DOHH2 (cell line): ENCODE measurements at regions not wholly inside any gene's neighbourhood (a gene's known extent, or its start where the extent isn't known, plus 50 kb on each side); places are given as distances from the start of the nearest gene placed in this dataset.

Source experiments
- H3F3A ChIP-seq: fragments of 200-600 bp; sonication (generic), shearing (Covaris generic); 2 replicates; pipeline ENCODE4 v1.6.0; 2016; ENCODE audit warnings: antibody characterized with exemption, mild to moderate bottlenecking; ENCODE audit not compliant: control insufficient read depth, insufficient read depth
- H3K27ac ChIP-seq: fragments of 200-600 bp; sonication (generic); 2 replicates; pipeline ENCODE4 v1.5.1; 2014; ENCODE audit warnings: low read depth, mild to moderate bottlenecking, low read length, moderate library complexity
- H3K27me3 ChIP-seq: fragments of 200-600 bp; sonication (generic); 2 replicates; pipeline ENCODE4 v1.6.1; 2014; ENCODE audit warnings: mild to moderate bottlenecking, low read length, mixed read lengths; ENCODE audit not compliant: control insufficient read depth
- H3K36me3 ChIP-seq: fragments of 200-600 bp; sonication (generic); 2 replicates; pipeline ENCODE4 v1.6.1; 2014; ENCODE audit warnings: mild to moderate bottlenecking, low read length, moderate library complexity, mixed read lengths; ENCODE audit not compliant: control insufficient read depth
- H3K4me1 ChIP-seq: fragments of 200-600 bp; sonication (generic); 2 replicates; pipeline ENCODE4 v1.6.1; 2014; ENCODE audit warnings: mild to moderate bottlenecking, low read length, mixed read lengths; ENCODE audit not compliant: control insufficient read depth
- H3K4me2 ChIP-seq: fragments of 200-600 bp; sonication (generic); 2 replicates; pipeline ENCODE4 v1.6.0; 2014; ENCODE audit warnings: mild to moderate bottlenecking, low read length, moderate library complexity
- H3K4me3 ChIP-seq: fragments of 200-600 bp; sonication (generic); 2 replicates; pipeline ENCODE4 v1.5.1; 2014; ENCODE audit warnings: mild to moderate bottlenecking, low read length, mixed read lengths
- H3K79me2 ChIP-seq: fragments of 200-600 bp; sonication (generic); 2 replicates; pipeline ENCODE4 v1.6.1; 2014; ENCODE audit warnings: mild to moderate bottlenecking, low read length, mixed read lengths; ENCODE audit not compliant: control insufficient read depth
- H3K9me2 ChIP-seq: fragments of 200-600 bp; sonication (generic); replicated peaks from 2 replicates; pipeline ENCODE4 v1.6.1; 2014; ENCODE audit warnings: mild to moderate bottlenecking, low read length, mixed read lengths; ENCODE audit not compliant: control insufficient read depth
- H3K9me3 ChIP-seq: fragments of 200-600 bp; sonication (generic); 2 replicates; pipeline ENCODE4 v1.6.1; 2014; ENCODE audit warnings: antibody characterized with exemption, low read length, mixed read lengths; ENCODE audit not compliant: control insufficient read depth, insufficient read depth
- H4K20me1 ChIP-seq: fragments of 200-600 bp; sonication (generic); 2 replicates; pipeline ENCODE4 v1.6.0; 2014; ENCODE audit warnings: low read depth, mild to moderate bottlenecking, antibody characterized with exemption, low read length, moderate library complexity; ENCODE audit not compliant: control insufficient read depth, insufficient read depth
- CTCF ChIP-seq: fragments of 200-600 bp; sonication (generic); IDR thresholded peaks from one replicate; pipeline ENCODE4 v1.5.1; 2014; ENCODE audit warnings: antibody characterized with exemption, mild to moderate bottlenecking, low read depth, low read length; ENCODE audit not compliant: poor library complexity, severe bottlenecking
- EZH2phosphoT487 ChIP-seq: fragments of 200-600 bp; sonication (generic); IDR thresholded peaks from 2 replicates; pipeline ENCODE4 v1.6.1; 2017; ENCODE audit warnings: borderline replicate concordance, mild to moderate bottlenecking, antibody characterized with exemption, low read length, moderate library complexity, mixed read lengths

- H4K20me1 ChIP-seq, result no peaks in the 10 kb centered on the region
- H3K27me3 ChIP-seq, result no peaks in the 10 kb centered on the region
- H3K4me2 ChIP-seq, result no peak overlapping the region
- H3F3A ChIP-seq, result no peaks in the 10 kb centered on the region
- H3K27ac ChIP-seq, result no peak overlapping the region
- H3K79me2 ChIP-seq, result no peaks in the 10 kb centered on the region
- no peaks in the 10 kb centered on the region for H3K36me3 ChIP-seq
- no peaks in the 10 kb centered on the region for H3K9me2 ChIP-seq
- H3K4me1 ChIP-seq, result no peaks in the 10 kb centered on the region
- H3K4me3 ChIP-seq, result no peak overlapping the region
- peaks cover 13% of the 10 kb centered on the region; the same call in 1 of the 2 replicates for H3K9me3 ChIP-seq
- no peak for TF ChIP-seq CTCF
- no peak for TF ChIP-seq EZH2phosphoT487
These were observed 199.2 kb upstream of the BMPER start for GRCh38 chr7:33706186-33706585.

- H3K4me3 ChIP-seq, result no peak overlapping the region
- H3K27ac ChIP-seq, result no peak overlapping the region
- H3K4me2 ChIP-seq, result no peak overlapping the region
- H3F3A ChIP-seq, result no peaks in the 10 kb centered on the region
- no peak for TF ChIP-seq CTCF
- no peak for TF ChIP-seq EZH2phosphoT487
- no peaks in the 10 kb centered on the region for H3K9me2 ChIP-seq
- no peaks in the 10 kb centered on the region for H3K36me3 ChIP-seq
- peaks cover 7% of the 10 kb centered on the region; the same call in 1 of the 2 replicates for H3K9me3 ChIP-seq
- no peaks in the 10 kb centered on the region for H3K27me3 ChIP-seq
- no peaks in the 10 kb centered on the region for H3K79me2 ChIP-seq
- no peaks in the 10 kb centered on the region for H4K20me1 ChIP-seq
- H3K4me1 ChIP-seq, result no peaks in the 10 kb centered on the region
These were observed 198.6 kb upstream of the BMPER start for GRCh38 chr7:33706771-33707200.

GRCh38 chr7:33707427-33707826 lies 197.9 kb upstream of the BMPER start:
- no peak overlapping the region for H3K4me2 ChIP-seq
- no peaks in the 10 kb centered on the region for H3K4me1 ChIP-seq
- no peak overlapping the region for H3K27ac ChIP-seq
- H3K9me2 ChIP-seq, result no peaks in the 10 kb centered on the region
- no peak for TF ChIP-seq CTCF
- TF ChIP-seq EZH2phosphoT487, result no peak
- H3F3A ChIP-seq, result no peaks in the 10 kb centered on the region
- H3K9me3 ChIP-seq, result peaks cover under 1% of the 10 kb centered on the region; the same call in 1 of the 2 replicates
- no peaks in the 10 kb centered on the region for H3K36me3 ChIP-seq
- no peaks in the 10 kb centered on the region for H3K27me3 ChIP-seq
- no peak overlapping the region for H3K4me3 ChIP-seq
- H4K20me1 ChIP-seq, result no peaks in the 10 kb centered on the region
- H3K79me2 ChIP-seq, result no peaks in the 10 kb centered on the region

GRCh38 chr7:33710608-33711007 lies 194.7 kb upstream of the BMPER start:
- TF ChIP-seq EZH2phosphoT487 (no peak), CTCF (no peak)
- H3K9me2 ChIP-seq, result no peaks in the 10 kb centered on the region
- 0 out of 2 replicates have a peak, but pooled peaks cover 2% of the 10 kb centered on the region for H3K27me3 ChIP-seq
- no peak overlapping the region for H3K4me2 ChIP-seq
- no peaks in the 10 kb centered on the region for H3K36me3 ChIP-seq
- no peaks in the 10 kb centered on the region for H3K79me2 ChIP-seq
- H3K9me3 ChIP-seq, result no peaks in the 10 kb centered on the region
- no peak overlapping the region for H3K27ac ChIP-seq
- no peaks in the 10 kb centered on the region for H4K20me1 ChIP-seq
- H3F3A ChIP-seq, result 0 out of 2 replicates have a peak, but pooled peaks cover 2% of the 10 kb centered on the region
- no peaks in the 10 kb centered on the region for H3K4me1 ChIP-seq
- no peak overlapping the region for H3K4me3 ChIP-seq
